SK-N-SH (cell line): ENCODE measurements at regions not wholly inside any gene's neighbourhood (a gene's known extent, or its start where the extent isn't known, plus 50 kb on each side); places are given as distances from the start of the nearest gene placed in this dataset.

Experiments
- EP300 ChIP-seq, 2 experiments: IDR thresholded peaks; 2 replicates each; pipeline versions ENCODE4 v1.4.0 to v1.6.1; 2012; ENCODE audit warnings: borderline replicate concordance in 1 of 2, low read depth in 1 of 2, low read length in 1 of 2
- EZH2phosphoT487 ChIP-seq: fragments of 200-600 bp; sonication (generic); IDR thresholded peaks from 2 replicates; pipeline ENCODE4 v1.6.1; 2017; ENCODE audit warnings: low read depth, mixed run types, mild to moderate bottlenecking, antibody characterized with exemption, moderate library complexity, borderline replicate concordance
- GABPA ChIP-seq: IDR thresholded peaks from 2 replicates; pipeline ENCODE4 v1.4.0; 2012; ENCODE audit warnings: low read depth, mild to moderate bottlenecking
- POLR2AphosphoS5 ChIP-seq: IDR thresholded peaks from 2 replicates; pipeline ENCODE4 v1.6.1; 2012; ENCODE audit warnings: low read depth, low read length
- RAD21 ChIP-seq: IDR thresholded peaks from 2 replicates; pipeline ENCODE4 v1.6.1; 2012; ENCODE audit warnings: mild to moderate bottlenecking, low read length
- SIN3A ChIP-seq: IDR thresholded peaks from 2 replicates; pipeline ENCODE4 v1.6.1; 2012; ENCODE audit warnings: low read depth, mild to moderate bottlenecking, low read length, moderate library complexity, borderline replicate concordance
- SMC3 ChIP-seq: IDR thresholded peaks from 2 replicates; pipeline ENCODE4 v1.6.1; 2012; ENCODE audit warnings: low read depth, low read length, improper control_type of control experiment
- TCF12 ChIP-seq: IDR thresholded peaks from 2 replicates; pipeline ENCODE4 v1.4.0; 2012
- TF ChIP-seq, protein P1 (sequence below): fragments of 200-600 bp; sonication (generic); IDR thresholded peaks from 2 replicates; pipeline ENCODE4 v1.6.1; 2017; ENCODE audit warnings: antibody characterized with exemption, mild to moderate bottlenecking, moderate library complexity
- TF ChIP-seq, protein P2 (sequence below): IDR thresholded peaks from 2 replicates; pipeline ENCODE4 v1.4.0; 2012; ENCODE audit warnings: low read depth, borderline replicate concordance
- TF ChIP-seq, protein P3 (sequence below): IDR thresholded peaks from 2 replicates; pipeline ENCODE4 v1.6.1; 2012; ENCODE audit warnings: mild to moderate bottlenecking, low read depth, low read length, moderate library complexity

DNA sequence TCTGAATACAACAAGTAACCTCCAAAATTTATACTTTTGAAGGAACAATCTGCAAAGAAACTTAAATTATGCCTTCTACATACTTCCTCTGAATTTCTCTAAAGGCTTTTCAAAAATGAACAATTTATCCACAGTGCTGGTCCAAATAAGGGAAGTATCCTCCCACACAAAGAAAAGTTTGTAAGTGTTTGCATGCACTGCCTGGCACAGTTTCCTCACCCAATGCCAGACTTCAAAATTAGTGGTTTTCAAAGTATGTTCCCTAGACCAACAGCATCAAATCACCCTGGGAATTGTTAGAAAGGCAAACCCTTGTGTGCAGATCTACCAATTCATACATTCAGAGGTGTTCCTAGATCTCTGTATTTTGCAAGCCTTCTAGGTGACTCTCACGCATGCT lies 82.5 kb downstream of the PCTP start:
- TF ChIP-seq EP300 (IDR thresholded peaks at IDR 0.05; ENCODE audit: borderline replicate concordance in 1 of 2, low read depth in 1 of 2, low read length in 1 of 2): no peak
- TF ChIP-seq, protein P1, sequence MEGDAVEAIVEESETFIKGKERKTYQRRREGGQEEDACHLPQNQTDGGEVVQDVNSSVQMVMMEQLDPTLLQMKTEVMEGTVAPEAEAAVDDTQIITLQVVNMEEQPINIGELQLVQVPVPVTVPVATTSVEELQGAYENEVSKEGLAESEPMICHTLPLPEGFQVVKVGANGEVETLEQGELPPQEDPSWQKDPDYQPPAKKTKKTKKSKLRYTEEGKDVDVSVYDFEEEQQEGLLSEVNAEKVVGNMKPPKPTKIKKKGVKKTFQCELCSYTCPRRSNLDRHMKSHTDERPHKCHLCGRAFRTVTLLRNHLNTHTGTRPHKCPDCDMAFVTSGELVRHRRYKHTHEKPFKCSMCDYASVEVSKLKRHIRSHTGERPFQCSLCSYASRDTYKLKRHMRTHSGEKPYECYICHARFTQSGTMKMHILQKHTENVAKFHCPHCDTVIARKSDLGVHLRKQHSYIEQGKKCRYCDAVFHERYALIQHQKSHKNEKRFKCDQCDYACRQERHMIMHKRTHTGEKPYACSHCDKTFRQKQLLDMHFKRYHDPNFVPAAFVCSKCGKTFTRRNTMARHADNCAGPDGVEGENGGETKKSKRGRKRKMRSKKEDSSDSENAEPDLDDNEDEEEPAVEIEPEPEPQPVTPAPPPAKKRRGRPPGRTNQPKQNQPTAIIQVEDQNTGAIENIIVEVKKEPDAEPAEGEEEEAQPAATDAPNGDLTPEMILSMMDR: no peak
- TF ChIP-seq SMC3: no peak
- TF ChIP-seq POLR2AphosphoS5: no peak
- no peak for TF ChIP-seq GABPA
- no peak for TF ChIP-seq RAD21
- TF ChIP-seq, protein P2, sequence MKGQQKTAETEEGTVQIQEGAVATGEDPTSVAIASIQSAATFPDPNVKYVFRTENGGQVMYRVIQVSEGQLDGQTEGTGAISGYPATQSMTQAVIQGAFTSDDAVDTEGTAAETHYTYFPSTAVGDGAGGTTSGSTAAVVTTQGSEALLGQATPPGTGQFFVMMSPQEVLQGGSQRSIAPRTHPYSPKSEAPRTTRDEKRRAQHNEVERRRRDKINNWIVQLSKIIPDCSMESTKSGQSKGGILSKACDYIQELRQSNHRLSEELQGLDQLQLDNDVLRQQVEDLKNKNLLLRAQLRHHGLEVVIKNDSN: no peak
- TF ChIP-seq, protein P3, sequence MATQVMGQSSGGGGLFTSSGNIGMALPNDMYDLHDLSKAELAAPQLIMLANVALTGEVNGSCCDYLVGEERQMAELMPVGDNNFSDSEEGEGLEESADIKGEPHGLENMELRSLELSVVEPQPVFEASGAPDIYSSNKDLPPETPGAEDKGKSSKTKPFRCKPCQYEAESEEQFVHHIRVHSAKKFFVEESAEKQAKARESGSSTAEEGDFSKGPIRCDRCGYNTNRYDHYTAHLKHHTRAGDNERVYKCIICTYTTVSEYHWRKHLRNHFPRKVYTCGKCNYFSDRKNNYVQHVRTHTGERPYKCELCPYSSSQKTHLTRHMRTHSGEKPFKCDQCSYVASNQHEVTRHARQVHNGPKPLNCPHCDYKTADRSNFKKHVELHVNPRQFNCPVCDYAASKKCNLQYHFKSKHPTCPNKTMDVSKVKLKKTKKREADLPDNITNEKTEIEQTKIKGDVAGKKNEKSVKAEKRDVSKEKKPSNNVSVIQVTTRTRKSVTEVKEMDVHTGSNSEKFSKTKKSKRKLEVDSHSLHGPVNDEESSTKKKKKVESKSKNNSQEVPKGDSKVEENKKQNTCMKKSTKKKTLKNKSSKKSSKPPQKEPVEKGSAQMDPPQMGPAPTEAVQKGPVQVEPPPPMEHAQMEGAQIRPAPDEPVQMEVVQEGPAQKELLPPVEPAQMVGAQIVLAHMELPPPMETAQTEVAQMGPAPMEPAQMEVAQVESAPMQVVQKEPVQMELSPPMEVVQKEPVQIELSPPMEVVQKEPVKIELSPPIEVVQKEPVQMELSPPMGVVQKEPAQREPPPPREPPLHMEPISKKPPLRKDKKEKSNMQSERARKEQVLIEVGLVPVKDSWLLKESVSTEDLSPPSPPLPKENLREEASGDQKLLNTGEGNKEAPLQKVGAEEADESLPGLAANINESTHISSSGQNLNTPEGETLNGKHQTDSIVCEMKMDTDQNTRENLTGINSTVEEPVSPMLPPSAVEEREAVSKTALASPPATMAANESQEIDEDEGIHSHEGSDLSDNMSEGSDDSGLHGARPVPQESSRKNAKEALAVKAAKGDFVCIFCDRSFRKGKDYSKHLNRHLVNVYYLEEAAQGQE: no peak
- TF ChIP-seq EZH2phosphoT487: no peak
- TF ChIP-seq TCF12: no peak
- no peak for TF ChIP-seq SIN3A
